ENCODE measurements at regions not wholly inside any gene's neighbourhood (a gene's known extent, or its start where the extent isn't known, plus 50 kb on each side); places are given as distances from the start of the nearest gene placed in this dataset.

DNA sequence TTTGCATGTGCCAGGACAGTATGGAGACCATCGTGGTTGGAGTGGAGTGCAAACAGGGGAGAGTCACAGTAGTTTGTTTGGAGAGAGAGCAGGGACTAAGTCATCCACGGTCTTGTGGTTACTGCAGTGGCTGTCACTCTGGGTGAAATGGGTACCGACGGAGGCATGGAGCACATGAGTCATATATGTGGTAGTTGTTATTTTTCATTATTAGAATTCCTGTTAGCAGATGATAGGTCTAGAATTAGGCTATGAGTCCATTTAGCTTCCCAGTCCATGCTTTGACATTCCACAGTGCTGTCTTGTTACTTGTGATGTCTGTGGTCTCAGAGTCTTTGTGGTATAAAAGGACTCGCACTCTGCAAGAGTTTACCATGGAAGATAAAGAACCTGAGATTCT lies 303.9 kb downstream of the DMRT2 start:
- TF ChIP-seq MAX (IDR thresholded peaks at IDR 0.05; ENCODE audit: insufficient read depth, insufficient read length): no peak
- TF ChIP-seq, protein P1, sequence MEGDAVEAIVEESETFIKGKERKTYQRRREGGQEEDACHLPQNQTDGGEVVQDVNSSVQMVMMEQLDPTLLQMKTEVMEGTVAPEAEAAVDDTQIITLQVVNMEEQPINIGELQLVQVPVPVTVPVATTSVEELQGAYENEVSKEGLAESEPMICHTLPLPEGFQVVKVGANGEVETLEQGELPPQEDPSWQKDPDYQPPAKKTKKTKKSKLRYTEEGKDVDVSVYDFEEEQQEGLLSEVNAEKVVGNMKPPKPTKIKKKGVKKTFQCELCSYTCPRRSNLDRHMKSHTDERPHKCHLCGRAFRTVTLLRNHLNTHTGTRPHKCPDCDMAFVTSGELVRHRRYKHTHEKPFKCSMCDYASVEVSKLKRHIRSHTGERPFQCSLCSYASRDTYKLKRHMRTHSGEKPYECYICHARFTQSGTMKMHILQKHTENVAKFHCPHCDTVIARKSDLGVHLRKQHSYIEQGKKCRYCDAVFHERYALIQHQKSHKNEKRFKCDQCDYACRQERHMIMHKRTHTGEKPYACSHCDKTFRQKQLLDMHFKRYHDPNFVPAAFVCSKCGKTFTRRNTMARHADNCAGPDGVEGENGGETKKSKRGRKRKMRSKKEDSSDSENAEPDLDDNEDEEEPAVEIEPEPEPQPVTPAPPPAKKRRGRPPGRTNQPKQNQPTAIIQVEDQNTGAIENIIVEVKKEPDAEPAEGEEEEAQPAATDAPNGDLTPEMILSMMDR (IDR thresholded peaks at IDR 0.05; ENCODE audit: extremely low read depth in 1 of 2, insufficient read depth in 1 of 2, low read depth in 1 of 2, low read length in 2 of 2): no peak

Data from endothelial cell of umbilical vein (primary cell).